GM10248 (cell line): ENCODE measurements at regions not wholly inside any gene's neighbourhood (a gene's known extent, or its start where the extent isn't known, plus 50 kb on each side); places are given as distances from the start of the nearest gene placed in this dataset.

Source experiments
- CTCF ChIA-PET: fragments of 300-600 bp; sonication (Branson Sonifier 250); formaldehyde crosslinking; extraction: SDS; loops from one replicate; lab custom pipeline; 2021; ENCODE audit warnings: antibody characterized with exemption; lab: Yijun Ruan, JAX
- POLR2A ChIA-PET: fragments of 350-650 bp; sonication (Branson Sonifier 250); formaldehyde crosslinking; extraction: SDS; loops from one replicate; lab custom pipeline; 2020; ENCODE audit warnings: antibody characterized with exemption; lab: Yijun Ruan, JAX
- DNase-seq: peaks from one replicate; pipeline ENCODE4 v3.0.0; 2012; ENCODE audit errors: extremely low spot score
- CTCF ChIP-seq: IDR thresholded peaks from 2 replicates; pipeline ENCODE4 v1.5.1; 2012; ENCODE audit warnings: mild to moderate bottlenecking, low read depth; ENCODE audit errors: extremely low read depth, missing control alignments, control extremely low read depth

GRCh38 chr18:67410075-67411070 lies 106.1 kb downstream of the DSEL start:
- CTCF ChIA-PET = interaction anchor here (1.0 kb wide), 1 partner anchor 9 kb away, joined by 3 read pairs; no protein-coding TSS in a partner anchor
- no peak for TF ChIP-seq CTCF
- no peak for DNase-seq
- POLR2A ChIA-PET = interaction anchor here (0.7 kb wide), 1 partner anchor 45 kb away, joined by 3 read pairs; no protein-coding TSS in a partner anchor

- ChIA-PET POLR2A (no interaction called here), CTCF (interaction anchor here (1.0 kb wide), 1 partner anchor 20 kb away, joined by 4 read pairs; no protein-coding TSS in a partner anchor)
- TF ChIP-seq CTCF = no peak
- no peak for DNase-seq
Observed at GRCh38 chr18:67408240-67408639, 108.3 kb downstream of the DSEL start.

- POLR2A ChIA-PET = no interaction called here
- DNase-seq = no peak
- CTCF ChIA-PET = no interaction called here
- no peak for TF ChIP-seq CTCF
Observed at GRCh38 chr18:67406714-67407113, 109.8 kb downstream of the DSEL start.

- POLR2A ChIA-PET = no interaction called here
- no peak for TF ChIP-seq CTCF
- CTCF ChIA-PET = no interaction called here
- DNase-seq = no peak
Observed at GRCh38 chr18:67402543-67402942, 114.0 kb downstream of the DSEL start.

- ChIA-PET CTCF (interaction anchor here (1.0 kb wide), 1 partner anchor 10 kb away, joined by 3 read pairs; no protein-coding TSS in a partner anchor), POLR2A (no interaction called here)
- TF ChIP-seq CTCF = no peak
- no peak for DNase-seq
Observed at GRCh38 chr18:67400502-67401117, 115.9 kb downstream of the DSEL start.

- no peak for TF ChIP-seq CTCF
- CTCF ChIA-PET = no interaction called here
- DNase-seq = no peak
- POLR2A ChIA-PET = no interaction called here
Observed at GRCh38 chr18:67386032-67386431, 130.5 kb downstream of the DSEL start.
